Activated T-helper 9 cell treated with anti-CD3 and anti-CD28 coated beads, Interleukin-2, amount 50 U/mL, for 16 hours (primary cell): ENCODE measurements at regions not wholly inside any gene's neighbourhood (a gene's known extent, or its start where the extent isn't known, plus 50 kb on each side); places are given as distances from the start of the nearest gene placed in this dataset.
"Not testable (repeated sequence)": the region's sequence is repeated elsewhere in the genome, so short reads cannot be mapped to it uniquely, and the experiment has no call there.

ENCODE experiments used
- DNase-seq: peaks from one replicate; pipeline ENCODE4 v3.0.0-alpha.2; 2020; ENCODE audit warnings: low read depth

- DNase-seq: no peak
Measured at GRCh38 chr5:62178258-62178657, 127.7 kb upstream of the KIF2A start.

DNA sequence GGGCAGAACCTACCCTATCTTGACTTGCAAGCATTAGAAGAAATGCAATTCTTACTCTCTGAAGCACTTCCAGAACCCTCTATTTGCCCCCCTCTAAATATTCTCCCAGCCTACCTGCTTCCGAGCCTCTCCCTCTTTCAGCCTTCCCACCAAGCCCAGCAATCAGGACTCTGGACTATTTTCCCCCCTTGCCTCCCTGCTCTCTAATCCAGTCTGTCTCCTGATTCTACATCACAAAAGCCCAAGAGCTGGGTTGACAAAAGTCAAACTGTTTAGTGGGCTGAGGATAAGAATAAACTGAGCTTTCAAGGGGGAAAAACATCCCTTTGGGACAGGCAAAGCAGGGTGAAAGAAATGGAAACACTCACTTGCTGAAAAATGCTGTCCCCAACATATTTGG, 123.2 kb upstream of the KIF2A start:
- DNase-seq: no peak

GRCh38 chr5:62183727-62184126, 122.3 kb upstream of the KIF2A start:
- DNase-seq: no peak

DNA sequence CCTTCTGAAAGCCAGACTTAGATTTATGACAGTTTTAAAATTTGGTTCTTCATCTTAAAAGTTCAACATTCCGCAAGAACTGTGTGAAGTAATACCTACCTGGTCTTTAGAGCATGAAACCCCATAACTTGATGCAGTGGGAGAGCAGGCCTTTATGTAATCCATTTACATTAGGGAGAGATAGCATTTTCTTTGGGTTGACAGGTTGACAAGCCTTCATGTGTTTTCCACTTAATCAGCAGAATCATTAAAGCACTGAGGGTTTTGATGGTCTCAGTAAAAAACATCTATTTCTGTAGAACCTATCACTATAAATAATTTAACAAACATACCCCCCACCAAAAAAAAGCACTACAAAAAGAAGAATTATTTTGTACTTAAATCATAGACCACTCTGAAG, 121.6 kb upstream of the KIF2A start:
- no peak for DNase-seq

GRCh38 chr5:62190173-62190572, 115.8 kb upstream of the KIF2A start:
- no peak for DNase-seq

GRCh38 chr5:62190931-62191330, 115.1 kb upstream of the KIF2A start:
- DNase-seq: no peak

DNA sequence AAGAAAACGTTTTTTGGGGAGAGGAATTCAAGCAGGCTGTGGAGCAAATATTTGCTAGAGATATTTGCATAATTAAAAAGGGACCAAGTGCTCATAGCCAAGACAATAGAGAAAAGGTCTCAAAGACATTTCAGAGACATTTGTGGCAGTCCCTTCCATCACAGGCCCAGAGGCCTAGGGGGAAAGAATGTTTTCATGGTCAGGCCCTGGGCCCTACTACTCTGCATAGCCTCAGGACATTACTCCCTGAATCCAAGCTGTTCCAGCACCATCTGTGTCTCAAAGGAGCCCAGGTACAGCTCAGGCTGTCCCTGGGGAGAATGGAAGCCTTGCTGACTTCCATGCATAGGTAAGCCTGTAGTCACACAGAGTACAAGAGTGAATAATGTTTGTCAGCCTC, 113.0 kb upstream of the KIF2A start:
- no peak for DNase-seq

DNA sequence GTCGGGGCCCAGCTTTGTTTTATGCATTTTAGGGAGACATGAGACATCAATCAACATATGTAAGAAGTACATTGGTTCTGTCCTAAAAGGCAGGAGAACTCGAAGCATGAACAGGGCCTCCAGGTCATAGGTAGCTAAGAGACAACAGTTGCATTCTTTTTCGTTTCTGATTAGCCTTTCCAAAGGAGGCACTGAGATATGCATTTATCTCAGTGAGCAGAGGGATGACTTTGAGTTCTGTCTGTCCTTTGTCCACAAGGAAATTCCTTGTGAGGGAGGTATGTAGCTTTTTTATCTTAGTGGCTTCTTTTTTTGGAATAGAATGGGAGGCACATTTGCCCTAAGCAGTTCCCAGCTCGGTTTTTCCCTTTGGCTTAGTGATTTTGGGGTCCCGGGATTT, 109.5 kb upstream of the KIF2A start:
- DNase-seq: not testable (repeated sequence)

DNA sequence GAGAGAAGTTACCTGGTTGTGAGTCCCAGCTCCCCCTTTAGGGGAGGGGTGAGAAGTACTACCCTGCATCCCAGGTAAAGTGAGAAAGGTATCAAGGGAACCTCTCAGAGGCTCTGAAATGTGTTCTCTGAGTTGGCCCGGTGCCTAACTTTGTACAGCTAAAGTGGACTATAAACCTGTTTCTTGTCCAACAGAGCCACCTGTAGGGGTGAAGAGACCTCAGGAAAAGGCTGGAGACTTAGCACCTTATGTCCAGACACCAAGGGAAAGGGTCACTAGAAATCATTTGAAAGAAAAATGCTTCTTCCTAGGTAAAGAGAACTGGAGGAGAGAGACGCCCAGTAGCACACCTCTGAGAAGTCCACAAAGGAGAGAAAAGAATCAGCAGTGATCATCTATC, 108.3 kb upstream of the KIF2A start:
- no peak for DNase-seq

- DNase-seq: no peak
Measured at GRCh38 chr5:62198421-62198820, 107.6 kb upstream of the KIF2A start.

DNA sequence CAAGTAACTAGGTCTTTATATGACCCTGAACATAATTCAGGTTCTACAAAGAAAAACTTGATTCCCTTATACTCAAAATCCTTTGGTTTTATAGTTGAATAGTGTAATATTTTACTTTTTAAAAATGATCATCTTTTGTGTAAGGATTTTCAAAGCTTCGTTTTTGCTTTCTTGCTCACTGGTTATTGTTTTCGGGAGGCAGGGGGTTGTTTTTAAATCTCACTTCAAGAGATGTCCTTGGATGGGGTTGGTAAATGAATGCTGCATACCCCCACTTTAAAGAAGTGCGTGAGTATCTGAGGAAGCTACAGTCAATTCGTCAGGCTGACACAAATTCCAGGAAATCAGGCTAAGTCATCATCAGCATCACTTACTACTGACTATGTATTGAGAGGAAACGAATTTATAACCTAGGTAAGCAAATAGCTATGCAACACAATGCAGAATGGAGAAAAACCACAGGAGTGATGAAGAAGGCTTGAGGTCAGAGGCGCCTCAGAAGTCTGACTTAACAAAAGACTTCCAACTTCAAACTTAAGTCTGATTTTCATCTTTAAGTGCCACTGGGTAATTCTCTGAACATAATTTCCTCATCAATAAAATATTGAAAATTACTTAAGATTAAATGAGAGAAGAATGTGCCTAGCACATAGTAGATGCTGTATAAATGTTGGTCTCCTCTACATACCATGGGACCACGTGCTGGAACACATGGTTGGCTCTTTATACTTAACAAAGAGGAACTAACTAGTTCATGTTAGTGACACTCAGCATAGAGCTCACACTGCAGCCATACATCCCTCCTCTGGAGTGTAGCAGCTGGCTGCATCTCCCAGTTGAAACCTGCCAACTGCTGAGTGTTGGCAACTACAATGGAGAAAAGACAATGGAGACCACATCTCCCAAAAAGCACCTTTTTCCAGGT, 106.0 kb upstream of the KIF2A start:
- no peak for DNase-seq

DNA sequence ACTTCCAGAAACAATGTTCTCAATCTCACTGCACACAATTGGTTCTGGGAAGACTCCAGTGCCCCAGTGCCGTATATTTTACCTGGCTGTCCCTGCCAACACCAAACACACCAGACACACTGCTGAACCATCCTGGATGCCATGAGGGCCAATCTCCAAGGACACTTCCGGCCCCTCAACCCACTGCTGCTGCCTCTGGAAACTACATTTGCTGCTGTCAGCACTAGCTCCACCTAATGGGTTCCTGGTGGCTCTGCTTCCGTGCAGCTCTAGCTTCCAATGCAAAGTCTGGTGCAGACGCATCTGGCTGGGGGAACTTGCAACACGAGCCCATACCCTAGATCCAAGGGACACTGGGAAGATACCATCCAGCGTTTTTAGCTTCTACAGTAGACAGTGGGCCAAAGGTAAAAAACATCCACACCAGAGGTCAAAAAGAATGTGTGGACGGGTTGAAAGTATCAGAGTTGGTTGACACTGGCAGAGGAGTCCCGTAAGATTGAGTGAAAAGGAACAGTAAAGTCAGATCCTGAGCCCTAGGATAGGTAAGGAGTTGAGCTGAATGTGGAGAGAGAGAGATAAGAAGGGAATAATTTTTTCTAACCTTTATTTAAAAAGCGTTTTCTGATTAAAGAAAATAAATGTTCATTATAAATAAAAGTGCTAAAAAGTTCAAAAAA, 99.7 kb upstream of the KIF2A start:
- no peak for DNase-seq

GRCh38 chr5:62208218-62208852, 97.7 kb upstream of the KIF2A start:
- no peak for DNase-seq

DNA sequence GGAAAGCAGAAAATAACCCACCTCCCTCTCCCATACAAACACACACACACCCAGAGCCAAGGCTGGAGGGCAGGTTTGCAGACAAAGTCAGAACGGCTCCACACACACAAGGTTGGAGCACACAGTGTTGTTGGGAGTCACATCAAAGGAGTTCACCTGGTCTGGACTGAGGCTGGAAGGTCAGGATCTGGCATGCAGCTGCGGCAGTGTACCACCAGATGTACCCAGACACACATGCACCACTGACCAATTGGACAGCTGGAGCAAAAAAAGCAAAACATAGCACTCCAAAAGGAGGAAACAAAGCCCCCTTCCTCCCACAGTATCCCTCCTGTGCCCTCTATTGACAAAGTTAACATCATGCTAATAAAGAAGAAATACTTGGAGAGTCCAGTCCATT, 94.6 kb upstream of the KIF2A start:
- DNase-seq: no peak

DNA sequence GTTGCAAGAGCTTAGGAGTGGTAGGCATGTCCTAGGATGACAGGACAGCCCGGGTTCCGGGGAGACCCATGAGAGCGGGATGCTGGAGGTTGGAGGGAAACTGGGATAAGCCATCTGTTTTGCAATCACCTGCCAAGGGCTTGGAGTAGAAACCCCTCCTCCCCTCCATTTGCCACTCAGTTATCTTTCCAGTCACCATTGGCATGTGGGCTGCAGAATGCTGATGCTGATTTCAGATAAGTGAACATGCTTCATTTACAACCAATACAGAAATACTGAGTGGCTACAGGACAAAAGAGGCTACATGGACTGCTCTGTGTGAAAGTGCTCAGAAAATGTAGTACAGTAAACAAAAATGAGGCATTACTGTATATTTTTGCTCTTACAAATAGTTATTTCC, 93.4 kb upstream of the KIF2A start:
- no peak for DNase-seq

DNA sequence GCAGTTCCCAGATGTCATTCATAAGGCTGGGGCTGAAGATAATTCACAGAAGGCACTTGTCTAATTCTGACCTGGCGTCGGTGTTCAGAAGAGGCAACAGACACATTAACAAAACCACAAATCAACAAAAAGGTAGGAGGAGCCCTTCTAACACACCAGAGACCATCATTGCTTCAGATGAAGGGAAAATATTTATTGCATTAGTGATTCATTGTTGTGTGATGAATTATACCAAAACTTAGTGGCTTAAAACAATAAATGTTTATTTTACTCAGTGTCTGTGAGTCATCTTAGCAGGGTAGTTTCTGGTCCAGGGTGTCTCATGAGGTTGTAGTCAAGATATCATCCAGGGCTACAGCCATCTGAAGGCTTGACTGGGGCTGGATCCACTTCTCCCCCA, 91.3 kb upstream of the KIF2A start:
- no peak for DNase-seq

DNA sequence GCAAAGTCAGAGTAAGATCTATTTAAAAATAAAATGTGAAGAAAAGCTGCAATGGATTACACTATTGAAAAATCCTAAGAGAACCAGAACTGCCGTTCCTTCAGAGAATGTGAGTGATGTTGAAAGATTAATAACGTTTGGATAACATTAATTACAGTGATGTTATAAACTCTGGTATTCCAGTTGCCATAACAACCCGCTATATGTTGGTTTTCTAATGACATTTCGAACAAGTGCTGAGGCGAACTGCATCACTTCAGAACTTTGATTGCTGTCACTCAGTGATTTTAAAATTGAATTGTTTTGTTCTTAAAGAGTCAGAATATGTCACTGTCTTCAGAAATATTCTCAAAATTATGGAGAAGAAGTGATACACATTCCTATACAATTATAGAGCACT, 89.4 kb upstream of the KIF2A start:
- DNase-seq: not testable (repeated sequence)

DNA sequence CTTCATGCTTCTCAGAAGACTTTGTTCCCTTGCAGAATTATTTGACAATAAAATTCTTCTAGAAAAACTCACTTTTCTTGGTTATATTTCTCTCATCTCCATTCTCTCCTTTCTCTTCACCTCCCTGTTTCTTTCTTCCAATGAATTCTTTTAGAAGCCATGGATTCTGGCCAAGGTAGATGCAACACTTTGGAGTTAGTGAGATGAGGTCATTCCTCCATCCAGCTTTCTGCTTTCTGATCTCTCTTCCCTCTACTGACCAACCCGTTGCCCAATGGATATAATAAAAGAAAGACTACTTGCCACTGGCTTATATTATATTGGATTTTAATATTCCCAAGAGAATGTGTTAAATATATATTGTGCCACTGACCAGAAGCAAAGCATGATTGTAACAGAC, 88.9 kb upstream of the KIF2A start:
- DNase-seq: not testable (repeated sequence)

DNA sequence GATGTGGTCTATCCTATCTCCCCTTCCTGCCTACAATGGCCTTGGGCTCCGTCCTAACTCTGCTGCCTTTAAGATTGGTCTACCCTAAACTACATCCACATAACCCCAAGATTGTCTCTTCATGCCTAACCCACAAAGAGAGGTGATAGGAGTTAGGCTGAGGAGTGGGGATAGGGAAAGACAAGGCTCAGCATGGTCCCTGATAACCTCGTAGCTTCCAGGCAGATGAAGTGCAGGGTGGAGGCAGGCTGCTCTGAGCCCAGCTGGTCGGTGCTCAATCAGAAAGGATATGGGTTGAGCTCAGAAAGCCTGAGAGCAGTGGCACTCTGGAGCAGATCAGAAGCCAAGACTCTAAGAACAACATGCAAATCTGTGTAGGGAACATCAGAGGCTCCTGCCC, 87.1 kb upstream of the KIF2A start:
- not testable (repeated sequence) for DNase-seq

- DNase-seq: not testable (repeated sequence)
Measured at GRCh38 chr5:62221881-62222280, 84.1 kb upstream of the KIF2A start.

- DNase-seq: not testable (repeated sequence)
Measured at GRCh38 chr5:62222305-62222704, 83.7 kb upstream of the KIF2A start.

DNA sequence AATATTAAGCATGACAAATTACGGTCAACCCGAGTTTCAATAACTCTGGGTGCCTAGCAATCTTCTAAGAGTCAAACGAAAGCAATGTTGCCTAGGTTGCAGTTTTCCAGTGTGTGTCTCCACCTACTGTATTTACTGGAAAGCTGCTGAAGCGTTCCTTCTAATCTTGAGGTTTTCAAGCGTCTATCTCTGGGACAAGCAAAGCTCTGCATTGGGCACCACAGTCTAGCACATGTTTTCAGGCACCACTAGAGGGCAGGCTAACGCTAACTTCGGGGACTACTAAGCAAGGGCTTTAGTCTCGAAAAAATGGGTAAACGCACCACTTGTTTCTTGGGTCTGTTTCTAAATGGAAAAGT, 82.7 kb upstream of the KIF2A start:
- DNase-seq: peak; percentile 60

DNA sequence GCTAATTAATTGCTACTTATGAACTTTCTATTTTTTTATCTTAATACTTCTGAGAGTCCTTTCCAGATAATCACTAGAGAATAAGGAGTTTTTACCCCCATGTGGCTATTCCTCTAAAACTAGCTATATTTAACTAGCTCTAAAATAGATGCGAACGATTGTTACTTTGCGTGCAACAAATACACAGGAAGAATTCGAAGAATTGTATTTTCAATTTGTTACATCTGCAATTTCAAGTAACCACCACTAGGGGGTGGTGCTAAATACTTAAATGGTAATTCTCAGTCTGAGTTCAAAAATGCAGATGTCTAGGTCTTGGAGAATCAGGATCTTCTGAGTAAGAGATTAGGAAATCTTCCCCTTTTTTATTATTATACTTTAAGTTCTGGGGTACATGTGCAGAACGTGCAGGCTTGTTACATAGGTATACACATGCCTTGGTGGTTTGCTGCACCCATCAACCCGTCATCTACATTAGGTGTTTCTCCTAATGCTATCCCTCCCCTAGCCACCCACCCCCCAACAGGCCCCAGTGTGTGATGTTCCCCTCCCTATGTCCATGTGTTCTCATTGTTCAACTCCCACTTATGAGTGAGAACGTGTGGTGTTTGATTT, 80.9 kb upstream of the KIF2A start:
- not testable (repeated sequence) for DNase-seq
